GM08714 (cell line): ENCODE measurements at regions not wholly inside any gene's neighbourhood (a gene's known extent, or its start where the extent isn't known, plus 50 kb on each side); places are given as distances from the start of the nearest gene placed in this dataset.
A peak's percentile ranks its signal among the peaks of the same experiment; 100 is the strongest.
"Not testable (repeated sequence)": the region's sequence is repeated elsewhere in the genome, so short reads cannot be mapped to it uniquely, and the experiment has no call there.

Source experiments
- H3K4me3 ChIP-seq: fragments of 200-500 bp; sonication (Bioruptor generic); 2 replicates; pipeline ENCODE4 v1.5.1; 2014; ENCODE audit warnings: mild to moderate bottlenecking, low read length, inconsistent platforms
- ZNF274 ChIP-seq: IDR thresholded peaks from 2 replicates; pipeline ENCODE4 v1.6.1; 2012; ENCODE audit warnings: mild to moderate bottlenecking, low read depth, low read length

GRCh38 chr13:92984151-92984550 lies 242.5 kb upstream of the GPC6 start:
- H3K4me3 ChIP-seq: no peak overlapping the region
- TF ChIP-seq ZNF274: no peak

- H3K4me3 ChIP-seq: no peak overlapping the region
- TF ChIP-seq ZNF274: no peak
Measured at GRCh38 chr13:92989301-92989700, 237.3 kb upstream of the GPC6 start.

GRCh38 chr13:92991692-92992091 lies 234.9 kb upstream of the GPC6 start:
- H3K4me3 ChIP-seq: no peak overlapping the region
- TF ChIP-seq ZNF274: no peak

- TF ChIP-seq ZNF274: no peak
- H3K4me3 ChIP-seq: no peak overlapping the region
Measured at GRCh38 chr13:92994056-92994455, 232.6 kb upstream of the GPC6 start.

GRCh38 chr13:93001866-93002461 lies 224.6 kb upstream of the GPC6 start:
- TF ChIP-seq ZNF274: no peak
- no peak overlapping the region for H3K4me3 ChIP-seq

- TF ChIP-seq ZNF274: no peak
- no peak overlapping the region for H3K4me3 ChIP-seq
Measured at GRCh38 chr13:93003531-93003930, 223.1 kb upstream of the GPC6 start.

- no peak overlapping the region for H3K4me3 ChIP-seq
- TF ChIP-seq ZNF274: no peak
Measured at GRCh38 chr13:93004919-93005318, 221.7 kb upstream of the GPC6 start.

- H3K4me3 ChIP-seq: no peak overlapping the region
- no peak for TF ChIP-seq ZNF274
Measured at GRCh38 chr13:93007928-93008327, 218.7 kb upstream of the GPC6 start.

GRCh38 chr13:93017493-93018112 lies 209.0 kb upstream of the GPC6 start:
- TF ChIP-seq ZNF274: peak; percentile 37; the same call in 1 of the 2 replicates
- no peak overlapping the region for H3K4me3 ChIP-seq

GRCh38 chr13:93023929-93024328 lies 202.7 kb upstream of the GPC6 start:
- H3K4me3 ChIP-seq: no peak overlapping the region
- no peak for TF ChIP-seq ZNF274

GRCh38 chr13:93025984-93026383 lies 200.6 kb upstream of the GPC6 start:
- TF ChIP-seq ZNF274: no peak
- no peak overlapping the region for H3K4me3 ChIP-seq

- no peak overlapping the region for H3K4me3 ChIP-seq
- no peak for TF ChIP-seq ZNF274
Measured at GRCh38 chr13:93029536-93029935, 197.1 kb upstream of the GPC6 start.

- no peak for TF ChIP-seq ZNF274
- H3K4me3 ChIP-seq: no peak overlapping the region
Measured at GRCh38 chr13:93036380-93036779, 190.2 kb upstream of the GPC6 start.

GRCh38 chr13:93037780-93038179 lies 188.8 kb upstream of the GPC6 start:
- TF ChIP-seq ZNF274: no peak
- no peak overlapping the region for H3K4me3 ChIP-seq

- no peak for TF ChIP-seq ZNF274
- H3K4me3 ChIP-seq: no peak overlapping the region
Measured at GRCh38 chr13:93038187-93038586, 188.4 kb upstream of the GPC6 start.

- TF ChIP-seq ZNF274: no peak
Measured at GRCh38 chr13:93039131-93039530, 187.5 kb upstream of the GPC6 start.

GRCh38 chr13:93041566-93041965 lies 185.0 kb upstream of the GPC6 start:
- not testable (repeated sequence) for H3K4me3 ChIP-seq

More at GRCh38 chr13:93039131-93039530, 187.5 kb upstream of the GPC6 start:
- no peak overlapping the region for H3K4me3 ChIP-seq
